ENCODE measurements at regions not wholly inside any gene's neighbourhood (a gene's known extent, or its start where the extent isn't known, plus 50 kb on each side); places are given as distances from the start of the nearest gene placed in this dataset.

DNA sequence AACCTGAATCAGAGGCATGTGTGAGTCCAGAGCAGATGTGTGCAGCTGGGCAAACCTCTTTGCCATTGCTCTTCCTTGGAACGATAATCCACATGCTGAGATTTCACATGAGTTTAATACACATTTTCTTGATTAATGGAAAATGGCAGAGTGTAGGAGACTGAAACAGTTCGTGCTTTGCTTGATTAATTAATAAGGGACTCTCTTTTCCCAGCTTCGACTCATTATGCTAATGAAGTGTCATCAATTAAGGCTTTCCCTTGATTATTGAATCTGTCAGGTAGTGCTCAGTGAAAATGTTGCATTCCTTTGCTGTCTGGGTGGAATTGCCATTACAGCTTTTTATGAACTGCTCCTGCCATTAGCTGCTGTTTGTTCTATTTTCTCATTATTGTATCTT is 487.7 kb upstream of the NOVA1 start:
- Histone ChIP-seq H4K20me1 (ENCODE audit: insufficient read depth) (no peaks in the 10 kb centered on the region), H3K27ac (no peak overlapping the region), H3K9ac (no peak overlapping the region), H3K27me3 (replicated peaks; ENCODE audit: insufficient read depth) (no peaks in the 10 kb centered on the region), H3K4me2 (ENCODE audit: unreplicated experiment) (no peak overlapping the region), H3K79me2 (ENCODE audit: insufficient read depth) (no peaks in the 10 kb centered on the region), H3F3A (ENCODE audit: insufficient read depth) (no peaks in the 10 kb centered on the region), H2AFZ (no peak overlapping the region), H3K9me3 (ENCODE audit: low read depth) (no peaks in the 10 kb centered on the region), H3K4me1 (ENCODE audit: insufficient read depth) (no peaks in the 10 kb centered on the region), H3K4me3 (no peak overlapping the region), H3K36me3 (ENCODE audit: low read depth) (no peaks in the 10 kb centered on the region), H3K9me2 (ENCODE audit: insufficient read depth) (no peaks in the 10 kb centered on the region)
- no peak for DNase-seq
- in situ Hi-C loops (cut with MboI), result no loop called here
- 0 to 3% methylated on average over 3 of the region's 3 CpGs for WGBS, 2 experiments (ENCODE audit: low coverage in 1 of 2, low lambda C conversion rate in 2 of 2, missing lambda C conversion rate in 2 of 2)
- TF ChIP-seq EZH2 (IDR thresholded peaks at IDR 0.05; ENCODE audit: insufficient read depth, poor library complexity, severe bottlenecking) (no peak), EZH2phosphoT487 (IDR thresholded peaks at IDR 0.05; ENCODE audit: insufficient read depth, low read depth) (no peak)

DNA sequence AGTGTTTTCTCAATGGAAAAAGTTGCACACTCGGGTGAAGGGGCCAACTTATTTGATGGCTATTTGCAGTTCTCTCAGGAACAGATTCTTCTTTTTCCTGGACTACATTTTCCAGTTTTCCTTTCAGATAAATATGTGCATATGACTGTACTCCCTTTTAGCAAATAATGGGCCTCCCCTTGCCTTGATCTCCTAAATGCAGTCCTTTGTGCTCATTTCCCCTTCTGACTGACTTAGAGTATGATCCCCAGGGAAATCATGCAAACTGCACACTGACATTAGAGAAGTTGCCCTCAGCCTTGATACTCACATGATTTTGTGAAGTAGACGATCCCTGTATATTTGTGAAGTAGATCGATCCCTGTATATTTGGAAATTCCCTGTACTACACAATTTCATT is 492.9 kb upstream of the NOVA1 start:
- WGBS, 2 experiments (ENCODE audit: low coverage in 1 of 2, low lambda C conversion rate in 2 of 2, missing lambda C conversion rate in 2 of 2), result 25 to 29% methylated on average over 3 of the region's 3 CpGs
- DNase-seq, result no peak
- Histone ChIP-seq H3K36me3 (ENCODE audit: low read depth) (no peaks in the 10 kb centered on the region), H2AFZ (no peak overlapping the region), H3K27ac (no peak overlapping the region), H3K4me2 (ENCODE audit: unreplicated experiment) (no peak overlapping the region), H3K79me2 (ENCODE audit: insufficient read depth) (no peaks in the 10 kb centered on the region), H3F3A (ENCODE audit: insufficient read depth) (no peaks in the 10 kb centered on the region), H3K27me3 (replicated peaks; ENCODE audit: insufficient read depth) (no peaks in the 10 kb centered on the region), H3K4me1 (ENCODE audit: insufficient read depth) (no peaks in the 10 kb centered on the region), H3K9me2 (ENCODE audit: insufficient read depth) (no peaks in the 10 kb centered on the region), H3K4me3 (no peak overlapping the region), H4K20me1 (ENCODE audit: insufficient read depth) (no peaks in the 10 kb centered on the region), H3K9ac (no peak overlapping the region), H3K9me3 (ENCODE audit: low read depth) (no peaks in the 10 kb centered on the region)
- no peak for TF ChIP-seq EZH2phosphoT487 (IDR thresholded peaks at IDR 0.05; ENCODE audit: insufficient read depth, low read depth)
- TF ChIP-seq EZH2 (IDR thresholded peaks at IDR 0.05; ENCODE audit: insufficient read depth, poor library complexity, severe bottlenecking), result no peak
- in situ Hi-C loops (cut with MboI), result no loop called here

DNA sequence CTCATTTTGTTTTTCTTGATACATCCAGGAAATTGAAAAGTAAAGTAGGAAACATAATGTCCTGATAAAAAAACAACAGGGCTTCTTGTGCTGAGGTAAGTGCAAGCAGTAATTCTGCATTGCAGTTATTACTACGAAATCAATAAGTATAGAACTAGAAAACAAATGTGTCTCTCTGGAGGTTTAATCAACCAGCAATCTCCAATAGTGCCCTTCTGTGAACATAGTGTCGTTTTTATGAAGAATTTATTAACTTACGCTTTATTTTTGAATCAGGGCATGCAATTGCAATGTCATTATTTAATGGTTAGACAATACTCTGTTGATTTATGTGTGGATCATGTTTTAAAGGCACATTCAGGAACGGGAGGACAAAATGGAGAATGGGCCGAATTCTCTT is 494.1 kb upstream of the NOVA1 start:
- in situ Hi-C loops (cut with MboI), result no loop called here
- H3K4me1 ChIP-seq (ENCODE audit: insufficient read depth), result no peaks in the 10 kb centered on the region
- H3K4me3 ChIP-seq, result no peak overlapping the region
- no peaks in the 10 kb centered on the region for H3K9me3 ChIP-seq (ENCODE audit: low read depth)
- WGBS, 2 experiments (ENCODE audit: low coverage in 1 of 2, low lambda C conversion rate in 2 of 2, missing lambda C conversion rate in 2 of 2), result 23 to 30% methylated on average over 5 of the region's 5 CpGs
- H2AFZ ChIP-seq, result no peak overlapping the region
- DNase-seq, result no peak
- H3K27ac ChIP-seq, result no peak overlapping the region
- no peak overlapping the region for H3K4me2 ChIP-seq (ENCODE audit: unreplicated experiment)
- no peak overlapping the region for H3K9ac ChIP-seq
- no peaks in the 10 kb centered on the region for H3F3A ChIP-seq (ENCODE audit: insufficient read depth)
- TF ChIP-seq EZH2phosphoT487 (IDR thresholded peaks at IDR 0.05; ENCODE audit: insufficient read depth, low read depth), result no peak
- no peaks in the 10 kb centered on the region for H4K20me1 ChIP-seq (ENCODE audit: insufficient read depth)
- H3K36me3 ChIP-seq (ENCODE audit: low read depth), result no peaks in the 10 kb centered on the region
- no peaks in the 10 kb centered on the region for H3K27me3 ChIP-seq (replicated peaks; ENCODE audit: insufficient read depth)
- no peaks in the 10 kb centered on the region for H3K9me2 ChIP-seq (ENCODE audit: insufficient read depth)
- no peaks in the 10 kb centered on the region for H3K79me2 ChIP-seq (ENCODE audit: insufficient read depth)

DNA sequence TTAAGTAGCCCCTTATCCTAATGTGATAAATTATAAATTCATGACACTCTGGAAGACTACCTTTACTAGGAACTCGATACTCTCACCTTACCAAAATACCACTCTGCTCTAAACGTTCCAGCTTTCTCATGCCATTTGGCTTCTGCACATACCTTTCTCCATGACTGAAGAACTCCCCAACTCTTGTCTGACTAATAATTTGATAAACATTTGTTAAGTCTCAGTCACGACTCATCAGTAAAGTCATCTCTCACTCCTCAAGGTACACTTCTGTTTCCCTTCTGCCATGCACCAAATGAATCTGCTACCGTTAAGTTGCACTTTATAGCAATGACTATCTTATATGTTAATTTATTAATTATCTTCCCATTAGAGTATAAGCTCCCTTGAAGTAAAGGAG is 498.3 kb upstream of the NOVA1 start:
- Histone ChIP-seq H3K4me1 (ENCODE audit: insufficient read depth) (no peaks in the 10 kb centered on the region), H3K4me2 (ENCODE audit: unreplicated experiment) (no peak overlapping the region), H3K9ac (no peak overlapping the region), H4K20me1 (ENCODE audit: insufficient read depth) (no peaks in the 10 kb centered on the region), H3K36me3 (ENCODE audit: low read depth) (no peaks in the 10 kb centered on the region), H3K9me3 (ENCODE audit: low read depth) (no peaks in the 10 kb centered on the region), H3K27ac (no peak overlapping the region), H3F3A (ENCODE audit: insufficient read depth) (no peaks in the 10 kb centered on the region), H3K4me3 (no peak overlapping the region), H3K79me2 (ENCODE audit: insufficient read depth) (no peaks in the 10 kb centered on the region), H3K27me3 (replicated peaks; ENCODE audit: insufficient read depth) (no peaks in the 10 kb centered on the region), H2AFZ (no peak overlapping the region), H3K9me2 (ENCODE audit: insufficient read depth) (no peaks in the 10 kb centered on the region)
- TF ChIP-seq EZH2 (IDR thresholded peaks at IDR 0.05; ENCODE audit: insufficient read depth, poor library complexity, severe bottlenecking) (no peak), EZH2phosphoT487 (IDR thresholded peaks at IDR 0.05; ENCODE audit: insufficient read depth, low read depth) (no peak)
- WGBS, 2 experiments (ENCODE audit: low coverage in 1 of 2, low lambda C conversion rate in 2 of 2, missing lambda C conversion rate in 2 of 2), result 28 to 35% methylated on average over 4 of the region's 4 CpGs
- in situ Hi-C loops (cut with MboI), result no loop called here
- DNase-seq, result no peak

DNA sequence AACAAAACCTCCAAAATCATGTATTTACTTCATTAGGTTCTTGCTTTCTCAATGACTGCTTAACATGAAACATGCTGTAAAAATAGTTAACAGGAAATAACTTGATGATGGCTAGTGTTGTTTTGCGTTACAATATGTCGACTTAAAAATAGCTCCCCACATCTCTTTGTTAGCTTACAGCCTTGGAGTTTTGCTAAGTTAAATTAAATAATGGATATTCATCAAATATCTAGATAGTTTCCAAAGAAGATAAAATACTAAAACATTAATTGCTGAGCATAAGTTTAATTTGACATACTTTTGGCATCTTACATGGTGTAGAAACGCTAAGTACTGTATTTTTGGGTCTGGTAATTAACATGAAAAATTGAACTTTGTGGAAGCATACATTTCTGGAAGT is 500.6 kb upstream of the NOVA1 start:
- H3K27me3 ChIP-seq (replicated peaks; ENCODE audit: insufficient read depth), result no peaks in the 10 kb centered on the region
- no peaks in the 10 kb centered on the region for H3K36me3 ChIP-seq (ENCODE audit: low read depth)
- H3K9me3 ChIP-seq (ENCODE audit: low read depth), result no peaks in the 10 kb centered on the region
- no peaks in the 10 kb centered on the region for H4K20me1 ChIP-seq (ENCODE audit: insufficient read depth)
- H3K4me2 ChIP-seq (ENCODE audit: unreplicated experiment), result no peak overlapping the region
- H3K4me1 ChIP-seq (ENCODE audit: insufficient read depth), result no peaks in the 10 kb centered on the region
- H3K27ac ChIP-seq, result no peak overlapping the region
- no peak overlapping the region for H3K9ac ChIP-seq
- H3K4me3 ChIP-seq, result no peak overlapping the region
- H3F3A ChIP-seq (ENCODE audit: insufficient read depth), result no peaks in the 10 kb centered on the region
- in situ Hi-C loops (cut with MboI), result no loop called here
- H3K9me2 ChIP-seq (ENCODE audit: insufficient read depth), result no peaks in the 10 kb centered on the region
- DNase-seq, result no peak
- no peak overlapping the region for H2AFZ ChIP-seq
- TF ChIP-seq EZH2 (IDR thresholded peaks at IDR 0.05; ENCODE audit: insufficient read depth, poor library complexity, severe bottlenecking) (no peak), EZH2phosphoT487 (IDR thresholded peaks at IDR 0.05; ENCODE audit: insufficient read depth, low read depth) (no peak)
- WGBS, 2 experiments (ENCODE audit: low coverage in 1 of 2, low lambda C conversion rate in 2 of 2, missing lambda C conversion rate in 2 of 2), result 31 to 32% methylated on average over 3 of the region's 3 CpGs
- H3K79me2 ChIP-seq (ENCODE audit: insufficient read depth), result no peaks in the 10 kb centered on the region
